Spinal cord (tissue), 9 donors: ENCODE measurements at regions not wholly inside any gene's neighbourhood (a gene's known extent, or its start where the extent isn't known, plus 50 kb on each side); places are given as distances from the start of the nearest gene placed in this dataset.

Source experiments
- DNase-seq, 6 donors: peaks; one replicate each; pipeline versions ENCODE4 v3.0.0 to v3.0.0-alpha.2; 2013 to 2015; ENCODE audit warnings: low spot score in 6 of 6, low read depth in 4 of 6
- H3K27ac ChIP-seq: one replicate; pipeline ENCODE4 v1.5.1; 2013; ENCODE audit warnings: low read depth, low read length, control low read depth
- H3K27me3 ChIP-seq: one replicate; pipeline ENCODE4 v1.6.1; 2013; ENCODE audit warnings: low read length; ENCODE audit not compliant: control insufficient read depth, insufficient read depth
- H3K36me3 ChIP-seq: one replicate; pipeline ENCODE4 v1.6.1; 2013; ENCODE audit warnings: low read length; ENCODE audit not compliant: control insufficient read depth, insufficient read depth
- H3K4me1 ChIP-seq: one replicate; pipeline ENCODE4 v1.6.1; 2013; ENCODE audit warnings: low read length; ENCODE audit not compliant: control insufficient read depth, insufficient read depth
- H3K4me3 ChIP-seq: one replicate; pipeline ENCODE4 v1.5.1; 2013; ENCODE audit warnings: low read depth, low read length, control low read depth
- H3K9me3 ChIP-seq: one replicate; pipeline ENCODE4 v1.6.1; 2013; ENCODE audit warnings: low read length; ENCODE audit not compliant: control insufficient read depth, insufficient read depth
- WGBS: methylation state at CpG from one replicate; pipeline ENCODE4 v1.1.5; 2013; ENCODE audit warnings: missing lambda C conversion rate; ENCODE audit not compliant: insufficient coverage; 5-methylcytosine and 5-hydroxymethylcytosine counted together
- donor health status: healthy.

DNA sequence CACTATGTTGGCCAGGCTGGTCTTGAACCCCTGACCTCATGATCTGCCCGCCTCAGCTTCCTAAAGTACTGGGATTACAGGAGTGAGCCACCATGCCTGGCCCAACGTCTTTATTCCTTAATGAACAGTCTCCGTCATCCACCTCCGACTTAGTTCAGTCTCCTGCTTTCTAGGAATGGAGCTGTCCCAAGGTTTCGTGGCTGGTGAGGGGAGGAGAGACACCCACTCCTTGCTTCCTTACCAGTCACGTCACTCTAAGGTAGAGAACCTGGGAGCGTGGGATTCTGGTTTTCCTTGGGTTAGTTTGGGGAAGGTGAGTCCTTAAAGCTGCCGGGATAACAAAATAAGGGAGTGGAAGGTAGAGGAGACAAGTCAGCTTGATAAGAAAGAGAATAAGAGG lies 55.0 kb upstream of the ATP2B4 start:
- no peak for DNase-seq
- H3K4me3 ChIP-seq: no peak overlapping the region
- H3K27ac ChIP-seq: no peak overlapping the region
- WGBS: no CpG with 5 or more reads among the region's 8 CpGs
- H3K9me3 ChIP-seq: no peaks in the 10 kb centered on the region
- peaks cover 10% of the 10 kb centered on the region for H3K4me1 ChIP-seq
- no peaks in the 10 kb centered on the region for H3K27me3 ChIP-seq
- H3K36me3 ChIP-seq: no peaks in the 10 kb centered on the region

DNA sequence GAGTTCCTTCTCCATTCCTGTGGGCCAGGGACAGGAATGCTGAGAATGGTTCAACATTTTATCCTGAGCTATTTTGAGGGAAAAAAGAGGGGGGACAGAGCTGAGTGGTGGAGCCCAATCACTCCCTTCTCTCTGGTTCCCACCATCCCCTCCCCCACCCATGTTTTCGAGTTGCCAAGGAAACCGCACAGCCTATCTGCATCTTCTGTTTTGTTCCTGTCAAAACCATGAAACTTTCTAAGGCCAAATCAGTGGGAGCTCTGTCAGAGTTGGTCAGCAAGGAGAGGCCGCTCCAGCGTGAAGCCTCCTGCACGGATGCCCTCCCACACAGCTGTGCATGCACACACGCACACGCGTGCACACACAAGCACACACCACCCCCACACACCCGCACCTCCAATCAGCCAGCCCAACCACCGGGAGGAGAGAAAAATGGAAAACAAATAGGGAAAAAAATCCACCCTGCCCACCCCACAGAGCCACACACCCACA lies 54.5 kb upstream of the ATP2B4 start:
- no peak overlapping the region for H3K27ac ChIP-seq
- H3K27me3 ChIP-seq: no peaks in the 10 kb centered on the region
- peaks cover 10% of the 10 kb centered on the region for H3K4me1 ChIP-seq
- no peak overlapping the region for H3K4me3 ChIP-seq
- peak in 2 of 6 donors; percentile 88 to 89 for DNase-seq
- H3K36me3 ChIP-seq: no peaks in the 10 kb centered on the region
- no peaks in the 10 kb centered on the region for H3K9me3 ChIP-seq
- WGBS: 8% methylated on average over 5 of the region's 10 CpGs

GRCh38 chr1:203573730-203574129 lies 52.9 kb upstream of the ATP2B4 start:
- H3K36me3 ChIP-seq: no peaks in the 10 kb centered on the region
- no peak overlapping the region for H3K4me3 ChIP-seq
- no peak for DNase-seq
- no peaks in the 10 kb centered on the region for H3K9me3 ChIP-seq
- H3K27ac ChIP-seq: no peak overlapping the region
- WGBS: 86% methylated on average over 1 of the region's 7 CpGs
- peaks cover 10% of the 10 kb centered on the region for H3K4me1 ChIP-seq
- no peaks in the 10 kb centered on the region for H3K27me3 ChIP-seq
